K562 (cell line): ENCODE measurements at regions not wholly inside any gene's neighbourhood (a gene's known extent, or its start where the extent isn't known, plus 50 kb on each side); places are given as distances from the start of the nearest gene placed in this dataset.

Experiments
- ATAC-seq: fragments of 200-7000 bp; cut with Tn5 transposase; 3 replicates; pipeline ENCODE4 v1.9.1; 2020; ENCODE audit warnings: moderate library complexity
- BruUV-seq: library from RNA; stranded (reverse); fragments of 400-500 nt; replicated peaks from 2 replicates; lab custom pipeline; 2021; lab: Mats Ljungman, UMichigan
- CTCF ChIA-PET: fragments of 300-600 bp; formaldehyde crosslinking; extraction: SDS; loops from one replicate; lab custom pipeline; 2021; ENCODE audit warnings: low intra/inter-chr PET ratio; lab: Yijun Ruan, JAX
- POLR2A ChIA-PET: fragments of 300-600, 350-650 bp; sonication (Branson Sonifier 250); formaldehyde crosslinking; extraction: SDS; loops from one replicate; lab custom pipeline; 2021; ENCODE audit warnings: antibody characterized with exemption, inconsistent platforms; lab: Yijun Ruan, JAX
- DNase-seq, 4 experiments: peaks; one replicate each; pipeline versions ENCODE4 v3.0.0 to v3.0.0-alpha.2; 2011 to 2018; ENCODE audit warnings: low spot score in 3 of 4, mixed read lengths in 3 of 4; ENCODE audit errors: extremely low read depth in 1 of 4
- FAIRE-seq: peaks from 2 replicates; lab custom pipeline; 2011; peaks lifted over from hg19 to GRCh38; lab: Jason Lieb, UNC
- H2AFZ ChIP-seq: 2 replicates; pipeline ENCODE4 v1.6.0; 2011; ENCODE audit warnings: low read depth, low read length, control low read depth, inconsistent platforms
- H3K27ac ChIP-seq: fragments of 200-600 bp; 3 replicates; pipeline ENCODE4 v1.8.0; 2011; ENCODE audit warnings: low read depth, mild to moderate bottlenecking, control low read depth, inconsistent platforms, low read length, moderate library complexity, mixed read lengths; ENCODE audit errors: extremely low read depth
- H3K27me3 ChIP-seq, 2 experiments: fragments of 300-600 bp in 1 of 2; 2 replicates in 1 of 2; 3 replicates in 1 of 2; pipeline versions ENCODE4 v1.6.0 to v1.8.0; 2011; ENCODE audit warnings: inconsistent platforms in 2 of 2, low read length in 2 of 2, mild to moderate bottlenecking in 1 of 2, mixed read lengths in 1 of 2, moderate library complexity in 1 of 2; ENCODE audit not compliant: control insufficient read depth in 2 of 2, insufficient read depth in 2 of 2
- H3K36me3 ChIP-seq: fragments of 300-600 bp; 3 replicates; pipeline ENCODE4 v1.8.0; 2011; ENCODE audit warnings: mild to moderate bottlenecking, low read length, inconsistent platforms; ENCODE audit not compliant: control insufficient read depth, insufficient read depth
- H3K4me1 ChIP-seq, 2 experiments: fragments of 200-600 bp in 1 of 2; replicated peaks in 1 of 2; 2 replicates in 1 of 2; 3 replicates in 1 of 2; pipeline versions ENCODE4 v1.5.1 to v1.8.0; 2011; ENCODE audit warnings: inconsistent platforms in 2 of 2, low read length in 2 of 2, mild to moderate bottlenecking in 1 of 2, mixed read lengths in 1 of 2, moderate library complexity in 1 of 2; ENCODE audit not compliant: control insufficient read depth in 2 of 2, insufficient read depth in 2 of 2
- H3K4me2 ChIP-seq: 2 replicates; pipeline ENCODE4 v1.6.1; 2011; ENCODE audit warnings: low read length, control low read depth, inconsistent platforms, mixed read lengths; ENCODE audit not compliant: insufficient read depth
- H3K4me3 ChIP-seq: fragments of 200-600 bp; sonication (generic), shearing (Covaris generic); 2 replicates; pipeline ENCODE4 v1.5.1; 2016; ENCODE audit warnings: control low read depth, inconsistent platforms
- H3K79me2 ChIP-seq: fragments of 200-600 bp; 3 replicates; pipeline ENCODE4 v1.8.0; 2011; ENCODE audit warnings: low read length, inconsistent platforms; ENCODE audit not compliant: control insufficient read depth, insufficient read depth
- H3K9ac ChIP-seq, 2 experiments: 2 replicates each; pipeline versions ENCODE4 v1.6.0 to v1.6.1; 2011; ENCODE audit warnings: low read depth in 2 of 2, low read length in 2 of 2, control low read depth in 1 of 2, inconsistent platforms in 1 of 2, mild to moderate bottlenecking in 1 of 2, mixed read lengths in 1 of 2; ENCODE audit not compliant: insufficient read depth in 1 of 2
- H3K9me1 ChIP-seq: one replicate; pipeline ENCODE4 v1.6.0; 2011; ENCODE audit warnings: inconsistent platforms, mild to moderate bottlenecking, low read length, moderate library complexity; ENCODE audit not compliant: control insufficient read depth, insufficient read depth
- H3K9me3 ChIP-seq: replicated peaks from 2 replicates; pipeline ENCODE4 v1.5.1; 2011; ENCODE audit warnings: low read depth, low read length, inconsistent platforms; ENCODE audit not compliant: control insufficient read depth, insufficient read depth
- H4K20me1 ChIP-seq: replicated peaks from 2 replicates; pipeline ENCODE4 v1.6.1; 2011; ENCODE audit warnings: low read length, inconsistent platforms, mixed read lengths; ENCODE audit not compliant: control insufficient read depth, insufficient read depth
- ELF1 ChIP-seq: fragments of 200-800 bp; sonication (Bioruptor generic); IDR thresholded peaks from 2 replicates; pipeline ENCODE4 v1.6.1; 2016; ENCODE audit warnings: missing genetic modification characterization, missing compliant biosample characterization
- NFXL1 ChIP-seq: fragments of 450-650 bp; formaldehyde crosslinking; IDR thresholded peaks from 2 replicates; pipeline ENCODE4 v1.4.0; 2021; ENCODE audit warnings: mild to moderate bottlenecking
- OTX1 ChIP-seq: fragments of 450-650 bp; formaldehyde crosslinking; IDR thresholded peaks from 2 replicates; pipeline ENCODE4 v1.4.0; 2022; ENCODE audit warnings: mild to moderate bottlenecking
- POLR2B ChIP-seq: fragments of 450-650 bp; IDR thresholded peaks from 2 replicates; pipeline ENCODE4 v1.6.1; 2018; ENCODE audit warnings: low read depth; ENCODE audit not compliant: partially characterized antibody
- SMAD1 ChIP-seq: fragments of 150-350 bp; IDR thresholded peaks from 2 replicates; pipeline ENCODE4 v1.6.1; 2014; ENCODE audit warnings: low read length, low read depth; ENCODE audit not compliant: partially characterized antibody
- SRSF9 ChIP-seq: fragments of 200-400 bp; formaldehyde crosslinking; IDR thresholded peaks from 2 replicates; pipeline ENCODE4 v1.6.1; 2017; ENCODE audit warnings: low read depth, low read length, borderline replicate concordance
- WGBS: fragments of 100-300 bp; shearing (Covaris generic); methylation state at CpG from one replicate; pipeline ENCODE4 v1.1.6; 2016; ENCODE audit warnings: low coverage, mixed read lengths; ENCODE audit not compliant: insufficient coverage; ENCODE audit errors: missing lambda C conversion rate; 5-methylcytosine and 5-hydroxymethylcytosine counted together
- in situ Hi-C: fragments of 300-500 bp; cut with MboI; formaldehyde crosslinking; loops from 4 replicates; pipeline ENCODE4 v1.15.0; 2018; ENCODE audit warnings: inconsistent platforms, mixed read lengths
- intact Hi-C: fragments of 100-400 bp; cut with micrococcal nuclease; formaldehyde crosslinking; loops from 2 replicates; pipeline ENCODE4 v1.14.2; 2022
- TF ChIP-seq, protein P1 (sequence below): sonication (generic); formaldehyde crosslinking; IDR thresholded peaks from 2 replicates; pipeline ENCODE4 v1.8.0; 2023; ENCODE audit warnings: missing genetic modification reagents, mild to moderate bottlenecking, borderline replicate concordance
- TF ChIP-seq, protein P2 (sequence below): IDR thresholded peaks from 3 replicates; pipeline ENCODE4 v1.6.1; 2011; ENCODE audit warnings: borderline replicate concordance, mild to moderate bottlenecking; ENCODE audit not compliant: insufficient read length, insufficient read depth

DNA sequence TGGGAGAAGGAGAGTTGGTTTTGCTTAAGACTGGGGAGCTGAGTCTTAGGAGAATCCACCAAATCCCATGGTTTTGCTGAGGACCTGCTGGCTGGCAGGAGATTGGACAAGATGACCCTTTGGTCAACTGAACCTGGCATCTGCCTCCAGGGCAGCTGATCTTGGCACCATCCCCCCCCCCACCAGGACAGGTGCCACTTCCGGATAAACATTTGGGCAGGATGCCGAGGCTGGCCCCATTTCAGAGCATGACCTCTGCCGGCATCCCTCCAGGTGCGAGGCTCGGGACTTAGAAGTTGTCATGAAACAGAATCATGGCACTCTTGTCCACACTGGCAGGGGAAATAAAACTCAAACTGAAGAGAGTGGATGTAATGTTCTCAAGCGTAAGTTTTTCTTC is 165.6 kb downstream of the MACROH2A1 start (continued):
- TF ChIP-seq, protein P1, sequence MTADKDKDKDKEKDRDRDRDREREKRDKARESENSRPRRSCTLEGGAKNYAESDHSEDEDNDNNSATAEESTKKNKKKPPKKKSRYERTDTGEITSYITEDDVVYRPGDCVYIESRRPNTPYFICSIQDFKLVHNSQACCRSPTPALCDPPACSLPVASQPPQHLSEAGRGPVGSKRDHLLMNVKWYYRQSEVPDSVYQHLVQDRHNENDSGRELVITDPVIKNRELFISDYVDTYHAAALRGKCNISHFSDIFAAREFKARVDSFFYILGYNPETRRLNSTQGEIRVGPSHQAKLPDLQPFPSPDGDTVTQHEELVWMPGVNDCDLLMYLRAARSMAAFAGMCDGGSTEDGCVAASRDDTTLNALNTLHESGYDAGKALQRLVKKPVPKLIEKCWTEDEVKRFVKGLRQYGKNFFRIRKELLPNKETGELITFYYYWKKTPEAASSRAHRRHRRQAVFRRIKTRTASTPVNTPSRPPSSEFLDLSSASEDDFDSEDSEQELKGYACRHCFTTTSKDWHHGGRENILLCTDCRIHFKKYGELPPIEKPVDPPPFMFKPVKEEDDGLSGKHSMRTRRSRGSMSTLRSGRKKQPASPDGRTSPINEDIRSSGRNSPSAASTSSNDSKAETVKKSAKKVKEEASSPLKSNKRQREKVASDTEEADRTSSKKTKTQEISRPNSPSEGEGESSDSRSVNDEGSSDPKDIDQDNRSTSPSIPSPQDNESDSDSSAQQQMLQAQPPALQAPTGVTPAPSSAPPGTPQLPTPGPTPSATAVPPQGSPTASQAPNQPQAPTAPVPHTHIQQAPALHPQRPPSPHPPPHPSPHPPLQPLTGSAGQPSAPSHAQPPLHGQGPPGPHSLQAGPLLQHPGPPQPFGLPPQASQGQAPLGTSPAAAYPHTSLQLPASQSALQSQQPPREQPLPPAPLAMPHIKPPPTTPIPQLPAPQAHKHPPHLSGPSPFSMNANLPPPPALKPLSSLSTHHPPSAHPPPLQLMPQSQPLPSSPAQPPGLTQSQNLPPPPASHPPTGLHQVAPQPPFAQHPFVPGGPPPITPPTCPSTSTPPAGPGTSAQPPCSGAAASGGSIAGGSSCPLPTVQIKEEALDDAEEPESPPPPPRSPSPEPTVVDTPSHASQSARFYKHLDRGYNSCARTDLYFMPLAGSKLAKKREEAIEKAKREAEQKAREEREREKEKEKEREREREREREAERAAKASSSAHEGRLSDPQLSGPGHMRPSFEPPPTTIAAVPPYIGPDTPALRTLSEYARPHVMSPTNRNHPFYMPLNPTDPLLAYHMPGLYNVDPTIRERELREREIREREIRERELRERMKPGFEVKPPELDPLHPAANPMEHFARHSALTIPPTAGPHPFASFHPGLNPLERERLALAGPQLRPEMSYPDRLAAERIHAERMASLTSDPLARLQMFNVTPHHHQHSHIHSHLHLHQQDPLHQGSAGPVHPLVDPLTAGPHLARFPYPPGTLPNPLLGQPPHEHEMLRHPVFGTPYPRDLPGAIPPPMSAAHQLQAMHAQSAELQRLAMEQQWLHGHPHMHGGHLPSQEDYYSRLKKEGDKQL: no peak
- TF ChIP-seq SMAD1 (no peak), POLR2B (no peak)

DNA sequence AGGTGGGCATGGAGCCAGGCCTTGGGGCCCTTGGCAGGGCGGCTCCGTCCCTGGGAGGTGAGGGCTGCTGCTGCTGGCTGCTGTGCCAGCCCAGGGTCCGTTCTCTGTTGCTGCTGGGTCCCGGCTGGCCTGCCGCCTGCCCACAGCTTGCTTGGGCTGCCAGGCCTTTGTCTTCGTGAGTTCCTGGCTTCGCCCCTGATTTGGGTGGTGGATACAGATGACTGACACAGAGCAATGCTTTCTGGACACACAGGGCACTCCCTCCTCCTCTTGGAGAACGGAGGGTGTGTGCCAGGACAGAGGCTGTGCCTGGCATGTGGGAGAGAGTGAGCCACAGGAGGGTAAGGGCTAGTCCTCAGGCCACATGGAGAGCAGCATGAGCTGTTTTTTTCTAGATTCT is 166.1 kb downstream of the MACROH2A1 start:
- Histone ChIP-seq H3K36me3 (no peaks in the 10 kb centered on the region), H3K9me1 (peaks cover 3% of the 10 kb centered on the region), H3K4me1 (peaks cover 13 to 18% of the 10 kb centered on the region in 2 experiments), H3K27ac (no peak overlapping the region), H4K20me1 (no peaks in the 10 kb centered on the region; the same call in 1 of the 2 replicates), H3K4me3 (no peak overlapping the region), H3K4me2 (no peak overlapping the region), H3K9me3 (no peaks in the 10 kb centered on the region), H3K27me3 (peaks cover 6 to 19% of the 10 kb centered on the region in 2 experiments; a peak in 4 of 5 replicates), H3K79me2 (no peaks in the 10 kb centered on the region), H3K9ac (no peak overlapping the region), H2AFZ (no peak overlapping the region)
- no peak for ATAC-seq
- BruUV-seq: no TSS peak
- in situ Hi-C loops: no loop called here
- POLR2A ChIA-PET: interaction anchor here (0.6 to 1.2 kb wide), 3 partner anchors 13 to 219 kb away, joined by 3 read pairs; no protein-coding TSS in a partner anchor
- CTCF ChIA-PET: no interaction called here
- intact Hi-C loops: no loop called here
- DNase-seq: no peak
- no peak for FAIRE-seq
- WGBS: 40% methylated on average over 8 of the region's 8 CpGs
- TF ChIP-seq SRSF9: no peak
- TF ChIP-seq, protein P1: no peak
- TF ChIP-seq, protein P2, sequence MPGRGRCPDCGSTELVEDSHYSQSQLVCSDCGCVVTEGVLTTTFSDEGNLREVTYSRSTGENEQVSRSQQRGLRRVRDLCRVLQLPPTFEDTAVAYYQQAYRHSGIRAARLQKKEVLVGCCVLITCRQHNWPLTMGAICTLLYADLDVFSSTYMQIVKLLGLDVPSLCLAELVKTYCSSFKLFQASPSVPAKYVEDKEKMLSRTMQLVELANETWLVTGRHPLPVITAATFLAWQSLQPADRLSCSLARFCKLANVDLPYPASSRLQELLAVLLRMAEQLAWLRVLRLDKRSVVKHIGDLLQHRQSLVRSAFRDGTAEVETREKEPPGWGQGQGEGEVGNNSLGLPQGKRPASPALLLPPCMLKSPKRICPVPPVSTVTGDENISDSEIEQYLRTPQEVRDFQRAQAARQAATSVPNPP: no peak
- TF ChIP-seq NFXL1: no peak
- no peak for TF ChIP-seq ELF1
- no peak for TF ChIP-seq OTX1 (CRISPR knock-in tag)
